DOHH2 (cell line): ENCODE measurements at regions not wholly inside any gene's neighbourhood (a gene's known extent, or its start where the extent isn't known, plus 50 kb on each side); places are given as distances from the start of the nearest gene placed in this dataset.

Experiments used
- H3F3A ChIP-seq: fragments of 200-600 bp; sonication (generic), shearing (Covaris generic); 2 replicates; pipeline ENCODE4 v1.6.0; 2016; ENCODE audit warnings: antibody characterized with exemption, mild to moderate bottlenecking; ENCODE audit not compliant: control insufficient read depth, insufficient read depth
- H3K27ac ChIP-seq: fragments of 200-600 bp; sonication (generic); 2 replicates; pipeline ENCODE4 v1.5.1; 2014; ENCODE audit warnings: low read depth, mild to moderate bottlenecking, low read length, moderate library complexity
- H3K27me3 ChIP-seq: fragments of 200-600 bp; sonication (generic); 2 replicates; pipeline ENCODE4 v1.6.1; 2014; ENCODE audit warnings: mild to moderate bottlenecking, low read length, mixed read lengths; ENCODE audit not compliant: control insufficient read depth
- H3K36me3 ChIP-seq: fragments of 200-600 bp; sonication (generic); 2 replicates; pipeline ENCODE4 v1.6.1; 2014; ENCODE audit warnings: mild to moderate bottlenecking, low read length, moderate library complexity, mixed read lengths; ENCODE audit not compliant: control insufficient read depth
- H3K4me1 ChIP-seq: fragments of 200-600 bp; sonication (generic); 2 replicates; pipeline ENCODE4 v1.6.1; 2014; ENCODE audit warnings: mild to moderate bottlenecking, low read length, mixed read lengths; ENCODE audit not compliant: control insufficient read depth
- H3K4me2 ChIP-seq: fragments of 200-600 bp; sonication (generic); 2 replicates; pipeline ENCODE4 v1.6.0; 2014; ENCODE audit warnings: mild to moderate bottlenecking, low read length, moderate library complexity
- H3K4me3 ChIP-seq: fragments of 200-600 bp; sonication (generic); 2 replicates; pipeline ENCODE4 v1.5.1; 2014; ENCODE audit warnings: mild to moderate bottlenecking, low read length, mixed read lengths
- H3K79me2 ChIP-seq: fragments of 200-600 bp; sonication (generic); 2 replicates; pipeline ENCODE4 v1.6.1; 2014; ENCODE audit warnings: mild to moderate bottlenecking, low read length, mixed read lengths; ENCODE audit not compliant: control insufficient read depth
- H3K9me2 ChIP-seq: fragments of 200-600 bp; sonication (generic); replicated peaks from 2 replicates; pipeline ENCODE4 v1.6.1; 2014; ENCODE audit warnings: mild to moderate bottlenecking, low read length, mixed read lengths; ENCODE audit not compliant: control insufficient read depth
- H3K9me3 ChIP-seq: fragments of 200-600 bp; sonication (generic); 2 replicates; pipeline ENCODE4 v1.6.1; 2014; ENCODE audit warnings: antibody characterized with exemption, low read length, mixed read lengths; ENCODE audit not compliant: control insufficient read depth, insufficient read depth
- H4K20me1 ChIP-seq: fragments of 200-600 bp; sonication (generic); 2 replicates; pipeline ENCODE4 v1.6.0; 2014; ENCODE audit warnings: low read depth, mild to moderate bottlenecking, antibody characterized with exemption, low read length, moderate library complexity; ENCODE audit not compliant: control insufficient read depth, insufficient read depth
- CTCF ChIP-seq: fragments of 200-600 bp; sonication (generic); IDR thresholded peaks from one replicate; pipeline ENCODE4 v1.5.1; 2014; ENCODE audit warnings: antibody characterized with exemption, mild to moderate bottlenecking, low read depth, low read length; ENCODE audit not compliant: poor library complexity, severe bottlenecking
- EZH2phosphoT487 ChIP-seq: fragments of 200-600 bp; sonication (generic); IDR thresholded peaks from 2 replicates; pipeline ENCODE4 v1.6.1; 2017; ENCODE audit warnings: borderline replicate concordance, mild to moderate bottlenecking, antibody characterized with exemption, low read length, moderate library complexity, mixed read lengths

GRCh38 chr20:21026951-21027350, 79.2 kb downstream of the LINC00237 start:
- H4K20me1 ChIP-seq = no peaks in the 10 kb centered on the region
- no peak overlapping the region for H3K27ac ChIP-seq
- no peaks in the 10 kb centered on the region for H3K36me3 ChIP-seq
- H3K9me3 ChIP-seq = no peaks in the 10 kb centered on the region
- H3K4me1 ChIP-seq = no peaks in the 10 kb centered on the region
- no peak for TF ChIP-seq CTCF
- no peak for TF ChIP-seq EZH2phosphoT487
- H3K9me2 ChIP-seq = no peaks in the 10 kb centered on the region
- H3F3A ChIP-seq = no peaks in the 10 kb centered on the region
- no peak overlapping the region for H3K4me3 ChIP-seq
- H3K79me2 ChIP-seq = no peaks in the 10 kb centered on the region
- H3K4me2 ChIP-seq = no peak overlapping the region
- peaks cover 3% of the 10 kb centered on the region; the same call in 1 of the 2 replicates for H3K27me3 ChIP-seq

GRCh38 chr20:21024420-21024819, 81.7 kb downstream of the LINC00237 start:
- H3K36me3 ChIP-seq = no peaks in the 10 kb centered on the region
- H3K9me3 ChIP-seq = no peaks in the 10 kb centered on the region
- no peaks in the 10 kb centered on the region for H3F3A ChIP-seq
- H4K20me1 ChIP-seq = no peaks in the 10 kb centered on the region
- H3K9me2 ChIP-seq = no peaks in the 10 kb centered on the region
- H3K4me2 ChIP-seq = no peak overlapping the region
- no peaks in the 10 kb centered on the region for H3K79me2 ChIP-seq
- no peaks in the 10 kb centered on the region for H3K27me3 ChIP-seq
- no peak overlapping the region for H3K4me3 ChIP-seq
- TF ChIP-seq EZH2phosphoT487 (no peak), CTCF (no peak)
- no peaks in the 10 kb centered on the region for H3K4me1 ChIP-seq
- H3K27ac ChIP-seq = no peak overlapping the region

- no peaks in the 10 kb centered on the region for H3K4me1 ChIP-seq
- H3K4me2 ChIP-seq = no peak overlapping the region
- no peaks in the 10 kb centered on the region for H3K79me2 ChIP-seq
- no peaks in the 10 kb centered on the region for H3K9me2 ChIP-seq
- no peak overlapping the region for H3K4me3 ChIP-seq
- no peaks in the 10 kb centered on the region for H3F3A ChIP-seq
- H3K9me3 ChIP-seq = no peaks in the 10 kb centered on the region
- no peaks in the 10 kb centered on the region for H3K36me3 ChIP-seq
- no peaks in the 10 kb centered on the region for H3K27me3 ChIP-seq
- no peak overlapping the region for H3K27ac ChIP-seq
- TF ChIP-seq CTCF (no peak), EZH2phosphoT487 (no peak)
- H4K20me1 ChIP-seq = no peaks in the 10 kb centered on the region
Observed at GRCh38 chr20:21022925-21023324, 83.2 kb downstream of the LINC00237 start.

- no peak for TF ChIP-seq CTCF
- TF ChIP-seq EZH2phosphoT487 = no peak
- Histone ChIP-seq H3K27ac (no peak overlapping the region), H3K4me2 (no peak overlapping the region), H3K9me2 (no peaks in the 10 kb centered on the region), H3K27me3 (no peaks in the 10 kb centered on the region), H3K9me3 (no peaks in the 10 kb centered on the region), H3F3A (no peaks in the 10 kb centered on the region), H3K79me2 (no peaks in the 10 kb centered on the region), H3K4me1 (no peaks in the 10 kb centered on the region), H3K36me3 (no peaks in the 10 kb centered on the region), H3K4me3 (no peak overlapping the region), H4K20me1 (no peaks in the 10 kb centered on the region)
Observed at GRCh38 chr20:21021472-21021790, 84.7 kb downstream of the LINC00237 start.
